Mesenchymal stem cell (in vitro differentiated cells and primary cell): ENCODE measurements at regions not wholly inside any gene's neighbourhood (a gene's known extent, or its start where the extent isn't known, plus 50 kb on each side); places are given as distances from the start of the nearest gene placed in this dataset.

ENCODE experiments used
- DNase-seq: peaks from one replicate; pipeline ENCODE4 v3.0.0-alpha.2; 2013
- H2AFZ ChIP-seq: one replicate; pipeline ENCODE4 v1.6.1; 2013; ENCODE audit warnings: low read depth, mild to moderate bottlenecking, control low read depth, inconsistent platforms, low read length, moderate library complexity
- H2AK5ac ChIP-seq: 2 replicates; pipeline ENCODE4 v1.6.1; 2013; ENCODE audit warnings: low read length, moderate library complexity, mild to moderate bottlenecking, inconsistent platforms; ENCODE audit not compliant: severe bottlenecking
- H2BK120ac ChIP-seq: one replicate; pipeline ENCODE4 v1.6.1; 2013; ENCODE audit warnings: low read depth, mild to moderate bottlenecking, inconsistent platforms, low read length, moderate library complexity
- H2BK12ac ChIP-seq, 2 experiments: one replicate each; pipeline ENCODE4 v1.6.1; 2013; ENCODE audit warnings: inconsistent platforms in 2 of 2, low read length in 2 of 2, mild to moderate bottlenecking in 2 of 2, moderate library complexity in 2 of 2, control low read depth in 1 of 2
- H2BK15ac ChIP-seq: one replicate; pipeline ENCODE4 v1.6.1; 2013; ENCODE audit warnings: mild to moderate bottlenecking, low read depth, inconsistent platforms; ENCODE audit not compliant: poor library complexity, severe bottlenecking
- H2BK5ac ChIP-seq: 2 replicates; pipeline ENCODE4 v1.6.1; 2013; ENCODE audit warnings: low read depth, mild to moderate bottlenecking, low read length, control low read depth, inconsistent platforms; ENCODE audit not compliant: poor library complexity, severe bottlenecking
- H3K14ac ChIP-seq, 2 experiments: one replicate each; pipeline ENCODE4 v1.6.1; 2013; ENCODE audit warnings: inconsistent platforms in 2 of 2, low read length in 2 of 2, control low read depth in 1 of 2, mild to moderate bottlenecking in 1 of 2, moderate library complexity in 1 of 2
- H3K18ac ChIP-seq, 2 experiments: one replicate each; pipeline ENCODE4 v1.6.1; 2013; ENCODE audit warnings: inconsistent platforms in 2 of 2, low read length in 2 of 2, control low read depth in 1 of 2, low read depth in 1 of 2, mild to moderate bottlenecking in 1 of 2
- H3K23ac ChIP-seq, 2 experiments: one replicate each; pipeline ENCODE4 v1.6.1; 2013; ENCODE audit warnings: inconsistent platforms in 2 of 2, low read length in 2 of 2, mild to moderate bottlenecking in 2 of 2, moderate library complexity in 2 of 2, control low read depth in 1 of 2
- H3K27ac ChIP-seq: 2 replicates; pipeline ENCODE4 v1.5.1; 2013; ENCODE audit warnings: mild to moderate bottlenecking, moderate library complexity, low read length, control low read depth, inconsistent platforms; ENCODE audit not compliant: poor library complexity, severe bottlenecking
- H3K27me3 ChIP-seq, 2 experiments: 2 replicates each; pipeline versions ENCODE4 v1.6.1 to v1.7.0; 2013; ENCODE audit warnings: low read length in 2 of 2, mild to moderate bottlenecking in 2 of 2, moderate library complexity in 2 of 2, control low read depth in 1 of 2, inconsistent platforms in 1 of 2; ENCODE audit not compliant: control insufficient read depth in 1 of 2, insufficient read depth in 1 of 2
- H3K36me3 ChIP-seq, 2 experiments: 2 replicates each; pipeline versions ENCODE4 v1.6.1 to v1.7.0; 2013; ENCODE audit warnings: low read length in 2 of 2, control low read depth in 1 of 2, inconsistent platforms in 1 of 2, low read depth in 1 of 2, mild to moderate bottlenecking in 1 of 2; ENCODE audit not compliant: insufficient read depth in 2 of 2, control insufficient read depth in 1 of 2
- H3K4ac ChIP-seq, 2 experiments: one replicate each; pipeline ENCODE4 v1.6.1; 2013; ENCODE audit warnings: inconsistent platforms in 2 of 2, low read length in 2 of 2, mild to moderate bottlenecking in 2 of 2, moderate library complexity in 2 of 2, control low read depth in 1 of 2, low read depth in 1 of 2
- H3K4me1 ChIP-seq: 2 replicates; pipeline ENCODE4 v1.6.1; 2013; ENCODE audit warnings: low read depth, low read length, control low read depth; ENCODE audit not compliant: control insufficient read depth, insufficient read depth
- H3K4me2 ChIP-seq: 2 replicates; pipeline ENCODE4 v1.6.1; 2013; ENCODE audit warnings: low read length, mild to moderate bottlenecking, inconsistent platforms; ENCODE audit not compliant: poor library complexity, severe bottlenecking
- H3K4me3 ChIP-seq, 2 experiments: 2 replicates each; pipeline versions ENCODE4 v1.5.1 to v1.7.0; 2013; ENCODE audit warnings: low read length in 2 of 2, mild to moderate bottlenecking in 2 of 2, control low read depth in 1 of 2, low read depth in 1 of 2; ENCODE audit not compliant: insufficient read depth in 1 of 2
- H3K79me1 ChIP-seq: replicated peaks from 2 replicates; pipeline ENCODE4 v1.6.1; 2013; ENCODE audit warnings: mild to moderate bottlenecking, control low read depth, low read length, inconsistent platforms; ENCODE audit not compliant: poor library complexity, severe bottlenecking
- H3K9ac ChIP-seq: 2 replicates; pipeline ENCODE4 v1.7.0; 2013; ENCODE audit warnings: mild to moderate bottlenecking, low read length, moderate library complexity
- H3K9me3 ChIP-seq: 2 replicates; pipeline ENCODE4 v1.7.0; 2013; ENCODE audit warnings: mild to moderate bottlenecking, low read length; ENCODE audit not compliant: control insufficient read depth
- H4K8ac ChIP-seq: one replicate; pipeline ENCODE4 v1.6.1; 2013; ENCODE audit warnings: inconsistent platforms, mild to moderate bottlenecking, low read length, moderate library complexity
- H4K91ac ChIP-seq: one replicate; pipeline ENCODE4 v1.6.1; 2013; ENCODE audit warnings: mild to moderate bottlenecking, low read length, inconsistent platforms
- WGBS: methylation state at CpG from one replicate; pipeline ENCODE4 v1.1.7; 2013; ENCODE audit warnings: mixed read lengths; 5-methylcytosine and 5-hydroxymethylcytosine counted together

DNA sequence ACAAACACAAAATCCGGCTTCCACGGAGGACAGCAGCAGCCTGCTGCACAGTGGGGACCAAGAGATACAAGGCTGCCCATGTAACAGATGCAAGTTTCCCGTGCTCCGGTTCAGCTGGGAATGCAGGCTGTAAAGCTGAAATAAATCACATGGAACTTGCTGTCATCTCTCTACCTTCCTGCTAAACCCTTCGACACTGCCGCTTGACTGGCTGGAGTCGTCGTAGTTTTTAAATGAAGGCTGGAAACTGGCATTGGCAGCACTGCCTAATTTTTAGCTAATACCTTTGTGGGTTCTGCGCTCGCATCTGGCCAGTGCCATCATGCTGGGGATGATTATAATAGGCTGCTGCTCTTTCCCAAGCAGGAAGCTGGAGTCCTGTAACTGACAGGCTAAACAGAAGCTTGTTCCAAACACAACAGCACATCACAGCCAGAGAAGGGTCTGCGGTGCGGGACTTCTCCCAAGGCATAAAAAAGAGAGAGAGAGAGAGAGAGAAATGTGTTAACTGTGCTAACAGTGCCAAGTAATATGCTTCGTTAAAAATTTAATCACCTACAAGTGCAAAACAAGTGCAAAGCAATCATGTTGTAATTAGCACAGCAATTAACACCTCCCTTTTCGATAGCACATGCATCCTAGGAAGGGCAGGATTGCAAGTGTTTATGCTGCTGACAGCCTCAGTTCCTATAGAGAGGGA is 146.1 kb downstream of the TFAP2A start:
- H3K14ac ChIP-seq: no peak overlapping the region
- peaks cover 2% of the 10 kb centered on the region for H3K4me1 ChIP-seq
- no peak overlapping the region for H2AK5ac ChIP-seq
- H4K91ac ChIP-seq: no peak overlapping the region
- H3K36me3 ChIP-seq: no peaks in the 10 kb centered on the region
- H3K18ac ChIP-seq: no peak overlapping the region
- H3K27me3 ChIP-seq: peaks cover 0 to 15% of the 10 kb centered on the region in 2 experiments
- no peaks in the 10 kb centered on the region for H3K9me3 ChIP-seq
- no peak overlapping the region for H2BK120ac ChIP-seq
- no peak overlapping the region for H2BK5ac ChIP-seq
- peak overlapping the region; percentile 16 for H3K4me2 ChIP-seq
- H3K9ac ChIP-seq: no peak overlapping the region
- H3K4ac ChIP-seq: no peak overlapping the region
- H4K8ac ChIP-seq: no peak overlapping the region
- H3K23ac ChIP-seq: no peak overlapping the region
- 41% methylated on average over 12 of the region's 14 CpGs for WGBS
- H2AFZ ChIP-seq: peak overlapping the region; percentile 39
- DNase-seq: no peak
- H2BK12ac ChIP-seq: no peak overlapping the region
- H3K27ac ChIP-seq: no peak overlapping the region
- H3K4me3 ChIP-seq: no peak overlapping the region
- no peak overlapping the region for H2BK15ac ChIP-seq
- no peaks in the 10 kb centered on the region for H3K79me1 ChIP-seq

GRCh38 chr6:10268111-10268510 is 146.8 kb downstream of the TFAP2A start:
- Histone ChIP-seq H2AK5ac (no peak overlapping the region), H3K4ac (no peak overlapping the region), H2BK15ac (no peak overlapping the region), H2BK12ac (no peak overlapping the region), H3K4me3 (no peak overlapping the region), H3K18ac (no peak overlapping the region), H3K27ac (no peak overlapping the region), H3K14ac (no peak overlapping the region), H4K91ac (no peak overlapping the region), H3K36me3 (no peaks in the 10 kb centered on the region), H3K27me3 (peaks cover 0 to 15% of the 10 kb centered on the region in 2 experiments), H4K8ac (no peak overlapping the region), H3K23ac (no peak overlapping the region), H3K79me1 (no peaks in the 10 kb centered on the region), H3K9ac (no peak overlapping the region), H2AFZ (no peak overlapping the region), H3K9me3 (no peaks in the 10 kb centered on the region), H3K4me2 (no peak overlapping the region), H2BK120ac (no peak overlapping the region), H2BK5ac (no peak overlapping the region), H3K4me1 (peaks cover 2% of the 10 kb centered on the region)
- DNase-seq: no peak
- WGBS: no CpG with 5 or more reads among the region's 4 CpGs

DNA sequence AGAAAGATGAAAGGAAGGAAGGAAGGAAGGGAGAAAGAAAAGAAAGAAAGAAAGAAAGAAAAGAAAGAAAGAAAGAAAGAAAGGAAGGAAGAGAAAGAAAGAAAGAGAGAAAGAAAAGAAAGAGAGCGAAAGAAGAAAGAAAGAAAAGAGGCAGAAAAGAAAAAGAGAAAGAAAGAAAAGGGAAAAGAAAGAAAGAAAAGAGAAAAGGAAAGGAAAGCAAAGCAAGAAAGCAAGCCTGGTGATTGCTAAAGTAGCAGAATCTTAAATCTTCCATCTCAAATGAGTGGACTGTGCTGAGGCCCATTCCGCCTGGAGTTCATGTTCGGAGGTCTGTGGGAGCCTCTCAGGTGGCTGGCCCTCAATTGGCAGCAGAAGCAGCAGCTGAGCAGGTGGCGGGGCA is 148.4 kb downstream of the TFAP2A start:
- Histone ChIP-seq H4K8ac (no peak overlapping the region), H2BK5ac (no peak overlapping the region), H3K36me3 (no peaks in the 10 kb centered on the region), H2BK12ac (no peak overlapping the region), H3K14ac (no peak overlapping the region), H3K23ac (no peak overlapping the region), H3K9ac (no peak overlapping the region), H3K4me1 (peaks cover 2% of the 10 kb centered on the region), H3K27me3 (peaks cover 0 to 15% of the 10 kb centered on the region in 2 experiments), H2AK5ac (no peak overlapping the region), H3K79me1 (no peaks in the 10 kb centered on the region), H2AFZ (no peak overlapping the region), H3K18ac (no peak overlapping the region), H2BK120ac (no peak overlapping the region), H3K4me3 (no peak overlapping the region), H3K27ac (no peak overlapping the region), H3K4ac (no peak overlapping the region), H4K91ac (no peak overlapping the region), H2BK15ac (no peak overlapping the region), H3K9me3 (no peaks in the 10 kb centered on the region), H3K4me2 (no peak overlapping the region)
- WGBS: 62% methylated on average over 4 of the region's 4 CpGs
- no peak for DNase-seq

- WGBS: 67% methylated on average over 1 of the region's 2 CpGs
- Histone ChIP-seq H4K91ac (no peak overlapping the region), H2AFZ (no peak overlapping the region)
Observed at GRCh38 chr6:10266061-10266460, 148.8 kb downstream of the TFAP2A start.

More at GRCh38 chr6:10266061-10266460, 148.8 kb downstream of the TFAP2A start:
- Histone ChIP-seq H2BK12ac (no peak overlapping the region), H3K14ac (no peak overlapping the region), H3K23ac (no peak overlapping the region), H3K9ac (no peak overlapping the region), H3K18ac (no peak overlapping the region), H3K4ac (no peak overlapping the region), H3K4me2 (no peak overlapping the region), H3K79me1 (no peaks in the 10 kb centered on the region), H3K4me1 (peaks cover 2% of the 10 kb centered on the region), H3K9me3 (no peaks in the 10 kb centered on the region), H2AK5ac (no peak overlapping the region), H3K4me3 (no peak overlapping the region), H3K36me3 (no peaks in the 10 kb centered on the region), H4K8ac (no peak overlapping the region), H2BK5ac (no peak overlapping the region), H3K27ac (no peak overlapping the region), H2BK120ac (no peak overlapping the region), H2BK15ac (no peak overlapping the region), H3K27me3 (peaks cover 0 to 15% of the 10 kb centered on the region in 2 experiments)
- DNase-seq: no peak
